Brain microvascular endothelial cell (primary cell): ENCODE measurements at regions not wholly inside any gene's neighbourhood (a gene's known extent, or its start where the extent isn't known, plus 50 kb on each side); places are given as distances from the start of the nearest gene placed in this dataset.
"Not testable (repeated sequence)": the region's sequence is repeated elsewhere in the genome, so short reads cannot be mapped to it uniquely, and the experiment has no call there.

Source experiments
- DNase-seq: peaks from one replicate; pipeline ENCODE4 v3.0.0-alpha.2; 2020
- H3K27ac ChIP-seq: fragments of 250-450 bp; sonication (Bioruptor Pico); 2 replicates; pipeline ENCODE4 v1.5.1; 2020; ENCODE audit warnings: mild to moderate bottlenecking, moderate library complexity
- H3K27me3 ChIP-seq: fragments of 250-450 bp; sonication (Bioruptor Pico); replicated peaks from 2 replicates; pipeline ENCODE4 v1.5.1; 2020; ENCODE audit warnings: mild to moderate bottlenecking
- H3K36me3 ChIP-seq: fragments of 250-450 bp; sonication (Bioruptor Pico); replicated peaks from 2 replicates; pipeline ENCODE4 v1.5.1; 2020; ENCODE audit warnings: mild to moderate bottlenecking
- H3K4me3 ChIP-seq: 2 replicates; pipeline ENCODE4 v1.5.1; 2011; ENCODE audit warnings: low read depth, mild to moderate bottlenecking, control low read depth, low read length, moderate library complexity
- CTCF ChIP-seq: IDR thresholded peaks from 2 replicates; pipeline ENCODE4 v1.5.1; 2011; ENCODE audit warnings: low read depth, mild to moderate bottlenecking, moderate library complexity, low read length, control low read depth, inconsistent platforms; ENCODE audit errors: missing control alignments
- in situ Hi-C: cut with HindIII; loops from 2 replicates; pipeline ENCODE4 v1.10.0; 2017; ENCODE audit warnings: low sequenced_read_pairs, low pct_ligation_motif_present

GRCh38 chr5:36422952-36423351 is 121.2 kb upstream of the RANBP3L start:
- Histone ChIP-seq H3K36me3 (no peaks in the 10 kb centered on the region), H3K27ac (no peak overlapping the region), H3K27me3 (peaks cover 2% of the 10 kb centered on the region), H3K4me3 (no peak overlapping the region)
- peak; percentile 18 for DNase-seq
- in situ Hi-C loops: no loop called here
- no peak for TF ChIP-seq CTCF

- in situ Hi-C loops: no loop called here
- no peaks in the 10 kb centered on the region for H3K36me3 ChIP-seq
- H3K27ac ChIP-seq: no peak overlapping the region
- no peak for TF ChIP-seq CTCF
- no peak overlapping the region for H3K4me3 ChIP-seq
- H3K27me3 ChIP-seq: peaks cover 2% of the 10 kb centered on the region
- DNase-seq: no peak
Measured at GRCh38 chr5:36423578-36424307, 122.0 kb upstream of the RANBP3L start.

GRCh38 chr5:36426070-36426469 is 124.4 kb upstream of the RANBP3L start:
- H3K36me3 ChIP-seq, H3K27ac ChIP-seq, in situ Hi-C loops, H3K27me3 ChIP-seq, H3K4me3 ChIP-seq, DNase-seq: not testable (repeated sequence)

GRCh38 chr5:36435516-36435915 is 133.8 kb upstream of the RANBP3L start:
- no peak for TF ChIP-seq CTCF
- H3K4me3 ChIP-seq: no peak overlapping the region
- H3K27ac ChIP-seq: no peak overlapping the region
- H3K36me3 ChIP-seq: no peaks in the 10 kb centered on the region
- in situ Hi-C loops: no loop called here
- H3K27me3 ChIP-seq: peaks cover 4% of the 10 kb centered on the region
- DNase-seq: no peak

- no peak for TF ChIP-seq CTCF
- Histone ChIP-seq H3K4me3 (no peak overlapping the region), H3K36me3 (no peaks in the 10 kb centered on the region), H3K27me3 (peaks cover 4% of the 10 kb centered on the region), H3K27ac (no peak overlapping the region)
- in situ Hi-C loops: no loop called here
- DNase-seq: no peak
Measured at GRCh38 chr5:36436306-36436705, 134.6 kb upstream of the RANBP3L start.

GRCh38 chr5:36438765-36439561 is 137.3 kb upstream of the RANBP3L start:
- no peak for DNase-seq
- Histone ChIP-seq H3K27me3 (peaks cover 3% of the 10 kb centered on the region), H3K36me3 (no peaks in the 10 kb centered on the region), H3K4me3 (no peak overlapping the region), H3K27ac (no peak overlapping the region)
- TF ChIP-seq CTCF: no peak
- in situ Hi-C loops: no loop called here
